ENCODE measurements at regions not wholly inside any gene's neighbourhood (a gene's known extent, or its start where the extent isn't known, plus 50 kb on each side); places are given as distances from the start of the nearest gene placed in this dataset.

- no peak for DNase-seq (ENCODE audit: low read depth, low spot score)
These were observed 53.0 kb upstream of the RAB18 start for GRCh38 chr10:27451054-27451453.

GRCh38 chr10:27450225-27450624 lies 53.9 kb upstream of the RAB18 start:
- DNase-seq (ENCODE audit: low read depth, low spot score): no peak

- no peak for DNase-seq (ENCODE audit: low read depth, low spot score)
These were observed 54.5 kb upstream of the RAB18 start for GRCh38 chr10:27449571-27449970.

- DNase-seq (ENCODE audit: low read depth, low spot score): no peak
These were observed 55.2 kb upstream of the RAB18 start for GRCh38 chr10:27448921-27449320.

- no peak for DNase-seq (ENCODE audit: low read depth, low spot score)
These were observed 56.6 kb upstream of the RAB18 start for GRCh38 chr10:27447540-27447939.

- no peak for DNase-seq (ENCODE audit: low read depth, low spot score)
These were observed 57.8 kb upstream of the RAB18 start for GRCh38 chr10:27446091-27446918.

- no peak for DNase-seq (ENCODE audit: low read depth, low spot score)
These were observed 59.0 kb upstream of the RAB18 start for GRCh38 chr10:27445070-27445469.

GRCh38 chr10:27440478-27440877 lies 63.6 kb upstream of the RAB18 start:
- no peak for DNase-seq (ENCODE audit: low read depth, low spot score)

GRCh38 chr10:27440021-27440420 lies 64.1 kb upstream of the RAB18 start:
- DNase-seq (ENCODE audit: low read depth, low spot score): no peak

GRCh38 chr10:27439101-27439500 lies 65.0 kb upstream of the RAB18 start:
- DNase-seq (ENCODE audit: low read depth, low spot score): no peak

- DNase-seq (ENCODE audit: low read depth, low spot score): no peak
These were observed 66.3 kb upstream of the RAB18 start for GRCh38 chr10:27437775-27438174.

- no peak for DNase-seq (ENCODE audit: low read depth, low spot score)
These were observed 67.4 kb upstream of the RAB18 start for GRCh38 chr10:27436710-27437109.

- no peak for DNase-seq (ENCODE audit: low read depth, low spot score)
These were observed 70.1 kb upstream of the RAB18 start for GRCh38 chr10:27433976-27434375.

- no peak for DNase-seq (ENCODE audit: low read depth, low spot score)
These were observed 77.1 kb upstream of the RAB18 start for GRCh38 chr10:27426948-27427467.

- DNase-seq (ENCODE audit: low read depth, low spot score): no peak
These were observed 90.2 kb upstream of the RAB18 start for GRCh38 chr10:27413831-27414348.

- no peak for DNase-seq (ENCODE audit: low read depth, low spot score)
These were observed 90.7 kb upstream of the RAB18 start for GRCh38 chr10:27413387-27413786.

- DNase-seq (ENCODE audit: low read depth, low spot score): no peak
These were observed 94.0 kb upstream of the RAB18 start for GRCh38 chr10:27410153-27410552.

- no peak for DNase-seq (ENCODE audit: low read depth, low spot score)
These were observed 96.8 kb upstream of the RAB18 start for GRCh38 chr10:27407271-27407670.

GRCh38 chr10:27399871-27400270 lies 104.2 kb upstream of the RAB18 start:
- no peak for DNase-seq (ENCODE audit: low read depth, low spot score)

- DNase-seq (ENCODE audit: low read depth, low spot score): no peak
These were observed 110.1 kb upstream of the RAB18 start for GRCh38 chr10:27393961-27394360.

GRCh38 chr10:27392606-27393005 lies 111.5 kb upstream of the RAB18 start:
- DNase-seq (ENCODE audit: low read depth, low spot score): no peak

- no peak for DNase-seq (ENCODE audit: low read depth, low spot score)
These were observed 112.2 kb upstream of the RAB18 start for GRCh38 chr10:27391916-27392315.

- no peak for DNase-seq (ENCODE audit: low read depth, low spot score)
These were observed 112.8 kb upstream of the RAB18 start for GRCh38 chr10:27391325-27391724.
